Testis (tissue), 2 donors: ENCODE measurements at regions not wholly inside any gene's neighbourhood (a gene's known extent, or its start where the extent isn't known, plus 50 kb on each side); places are given as distances from the start of the nearest gene placed in this dataset.

Experiments used
- POLR2A ChIP-seq: fragments of 450-650 bp; IDR thresholded peaks from one replicate; pipeline ENCODE4 v1.6.1; 2017; ENCODE audit warnings: antibody characterized with exemption, mild to moderate bottlenecking, moderate library complexity
- TF ChIP-seq, protein P1 (sequence below), 3 experiments: fragments of 450-650 bp in 2 of 3; fragments of 200-600 bp in 1 of 3; sonication (generic) in 1 of 3; IDR thresholded peaks; one replicate each; pipeline ENCODE4 v1.5.1; 2016 to 2019; ENCODE audit warnings: antibody characterized with exemption in 3 of 3, mild to moderate bottlenecking in 2 of 3, moderate library complexity in 1 of 3

DNA sequence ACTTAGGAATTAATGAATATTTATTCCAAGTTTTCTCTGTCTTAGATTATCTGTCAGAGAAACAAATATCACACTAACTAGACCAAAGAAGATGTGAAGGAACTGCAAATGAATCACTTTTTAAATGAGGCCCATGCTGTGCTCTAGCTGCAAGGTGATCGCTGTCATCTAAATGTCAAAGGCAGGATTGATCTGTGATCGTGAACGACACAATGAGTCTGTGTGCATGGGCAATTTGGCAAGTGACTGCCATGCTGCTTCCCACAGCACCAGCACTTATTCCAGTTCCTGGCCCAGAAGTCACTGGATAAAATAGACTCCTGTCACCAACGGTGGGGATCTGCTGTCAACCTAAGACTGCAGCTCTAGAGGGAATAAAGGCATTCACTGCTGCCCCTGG lies 141.2 kb downstream of the TRIM36 start:
- TF ChIP-seq POLR2A: no peak
- TF ChIP-seq, protein P1, sequence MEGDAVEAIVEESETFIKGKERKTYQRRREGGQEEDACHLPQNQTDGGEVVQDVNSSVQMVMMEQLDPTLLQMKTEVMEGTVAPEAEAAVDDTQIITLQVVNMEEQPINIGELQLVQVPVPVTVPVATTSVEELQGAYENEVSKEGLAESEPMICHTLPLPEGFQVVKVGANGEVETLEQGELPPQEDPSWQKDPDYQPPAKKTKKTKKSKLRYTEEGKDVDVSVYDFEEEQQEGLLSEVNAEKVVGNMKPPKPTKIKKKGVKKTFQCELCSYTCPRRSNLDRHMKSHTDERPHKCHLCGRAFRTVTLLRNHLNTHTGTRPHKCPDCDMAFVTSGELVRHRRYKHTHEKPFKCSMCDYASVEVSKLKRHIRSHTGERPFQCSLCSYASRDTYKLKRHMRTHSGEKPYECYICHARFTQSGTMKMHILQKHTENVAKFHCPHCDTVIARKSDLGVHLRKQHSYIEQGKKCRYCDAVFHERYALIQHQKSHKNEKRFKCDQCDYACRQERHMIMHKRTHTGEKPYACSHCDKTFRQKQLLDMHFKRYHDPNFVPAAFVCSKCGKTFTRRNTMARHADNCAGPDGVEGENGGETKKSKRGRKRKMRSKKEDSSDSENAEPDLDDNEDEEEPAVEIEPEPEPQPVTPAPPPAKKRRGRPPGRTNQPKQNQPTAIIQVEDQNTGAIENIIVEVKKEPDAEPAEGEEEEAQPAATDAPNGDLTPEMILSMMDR (IDR thresholded peaks at IDR 0.05): no peak
